GM21367 (cell line): ENCODE measurements at regions not wholly inside any gene's neighbourhood (a gene's known extent, or its start where the extent isn't known, plus 50 kb on each side); places are given as distances from the start of the nearest gene placed in this dataset.

Experiments used
- ATAC-seq: cut with Tn5 transposase; IDR thresholded peaks from one replicate; pipeline ENCODE4 v1.9.1; 2021; ENCODE audit not compliant: unreplicated experiment

GRCh38 chr17:14910916-14911315, 354.2 kb downstream of the PMP22 start:
- no peak for ATAC-seq

- no peak for ATAC-seq
These were observed 360.7 kb downstream of the PMP22 start for GRCh38 chr17:14904386-14904785.

GRCh38 chr17:14903854-14904253, 361.3 kb downstream of the PMP22 start:
- ATAC-seq: no peak

GRCh38 chr17:14902803-14903202, 362.3 kb downstream of the PMP22 start:
- no peak for ATAC-seq

GRCh38 chr17:14902297-14902696, 362.8 kb downstream of the PMP22 start:
- no peak for ATAC-seq

GRCh38 chr17:14901376-14901775, 363.8 kb downstream of the PMP22 start:
- ATAC-seq: no peak

- no peak for ATAC-seq
These were observed 378.9 kb downstream of the PMP22 start for GRCh38 chr17:14886200-14886739.

- ATAC-seq: no peak
These were observed 383.0 kb downstream of the PMP22 start for GRCh38 chr17:14882131-14882530.

- ATAC-seq: no peak
These were observed 389.3 kb downstream of the PMP22 start for GRCh38 chr17:14875557-14876412.

GRCh38 chr17:14873996-14874395, 391.1 kb downstream of the PMP22 start:
- ATAC-seq: no peak

GRCh38 chr17:14873540-14873939, 391.6 kb downstream of the PMP22 start:
- ATAC-seq: no peak

- ATAC-seq: no peak
These were observed 393.2 kb downstream of the PMP22 start for GRCh38 chr17:14871921-14872320.

- ATAC-seq: no peak
These were observed 398.9 kb downstream of the PMP22 start for GRCh38 chr17:14866266-14866665.

GRCh38 chr17:14864127-14864526, 401.0 kb downstream of the PMP22 start:
- no peak for ATAC-seq

- ATAC-seq: no peak
These were observed 405.6 kb downstream of the PMP22 start for GRCh38 chr17:14859542-14859941.

GRCh38 chr17:14856176-14856575, 408.9 kb downstream of the PMP22 start:
- ATAC-seq: no peak

GRCh38 chr17:14854691-14855090, 410.4 kb downstream of the PMP22 start:
- no peak for ATAC-seq

GRCh38 chr17:14845591-14846281, 419.4 kb downstream of the PMP22 start:
- ATAC-seq: no peak

- ATAC-seq: no peak
These were observed 421.9 kb downstream of the PMP22 start for GRCh38 chr17:14843086-14843795.

- no peak for ATAC-seq
These were observed 424.4 kb downstream of the PMP22 start for GRCh38 chr17:14840616-14841231.

- ATAC-seq: no peak
These were observed 426.6 kb downstream of the PMP22 start for GRCh38 chr17:14838567-14838966.
